H7 (cell line): ENCODE measurements at regions not wholly inside any gene's neighbourhood (a gene's known extent, or its start where the extent isn't known, plus 50 kb on each side); places are given as distances from the start of the nearest gene placed in this dataset.
A peak's percentile ranks its signal among the peaks of the same experiment; 100 is the strongest.
"Not testable (repeated sequence)": the region's sequence is repeated elsewhere in the genome, so short reads cannot be mapped to it uniquely, and the experiment has no call there.

ENCODE experiments used
- DNase-seq: peaks from one replicate; pipeline ENCODE4 v3.0.0; 2012
- H3K27me3 ChIP-seq: 2 replicates; pipeline ENCODE4 v1.6.0; 2011; ENCODE audit warnings: mild to moderate bottlenecking, low read length; ENCODE audit not compliant: control insufficient read depth, insufficient read depth
- H3K36me3 ChIP-seq: replicated peaks from 2 replicates; pipeline ENCODE4 v1.5.1; 2011; ENCODE audit warnings: low read length; ENCODE audit not compliant: control insufficient read depth, insufficient read depth
- H3K4me3 ChIP-seq: 2 replicates; pipeline ENCODE4 v1.5.1; 2011; ENCODE audit warnings: low read depth, mild to moderate bottlenecking, control low read depth, low read length, moderate library complexity; ENCODE audit not compliant: insufficient read depth

GRCh38 chr7:131649003-131649541 lies 92.6 kb upstream of the PODXL start:
- Histone ChIP-seq H3K4me3 (no peak overlapping the region), H3K27me3 (no peaks in the 10 kb centered on the region), H3K36me3 (no peaks in the 10 kb centered on the region)
- peak; percentile 48 for DNase-seq

GRCh38 chr7:131648491-131648890 lies 92.1 kb upstream of the PODXL start:
- Histone ChIP-seq H3K36me3 (no peaks in the 10 kb centered on the region), H3K27me3 (no peaks in the 10 kb centered on the region), H3K4me3 (no peak overlapping the region)
- peak; percentile 42 for DNase-seq

GRCh38 chr7:131646203-131646602 lies 89.8 kb upstream of the PODXL start:
- Histone ChIP-seq H3K36me3 (no peaks in the 10 kb centered on the region), H3K27me3 (no peaks in the 10 kb centered on the region), H3K4me3 (no peak overlapping the region)
- DNase-seq = no peak

GRCh38 chr7:131642429-131642828 lies 86.0 kb upstream of the PODXL start:
- Histone ChIP-seq H3K27me3 (no peaks in the 10 kb centered on the region), H3K4me3 (no peak overlapping the region), H3K36me3 (no peaks in the 10 kb centered on the region)
- peak; percentile 4 for DNase-seq

DNA sequence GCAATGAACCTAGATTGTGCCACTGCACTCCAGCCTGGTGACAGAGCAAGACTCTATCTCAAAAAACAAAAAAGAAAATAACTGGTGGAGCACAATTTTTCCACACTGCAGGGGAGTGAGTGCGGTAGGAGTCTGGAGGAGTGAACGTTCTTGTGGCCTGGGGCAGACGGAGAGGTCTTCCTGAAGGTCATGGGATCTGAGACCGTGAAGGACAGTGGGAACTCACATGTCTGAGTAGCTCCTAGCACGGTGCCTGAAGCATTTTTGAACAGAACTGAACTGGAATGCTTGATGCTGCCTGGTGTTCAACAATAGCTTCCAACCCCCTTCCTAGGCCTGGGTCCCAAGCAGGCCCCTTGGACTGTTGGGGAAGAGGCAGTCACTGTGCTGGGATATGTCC lies 84.3 kb upstream of the PODXL start:
- DNase-seq = no peak
- Histone ChIP-seq H3K27me3 (no peaks in the 10 kb centered on the region), H3K4me3 (no peak overlapping the region), H3K36me3 (no peaks in the 10 kb centered on the region)

DNA sequence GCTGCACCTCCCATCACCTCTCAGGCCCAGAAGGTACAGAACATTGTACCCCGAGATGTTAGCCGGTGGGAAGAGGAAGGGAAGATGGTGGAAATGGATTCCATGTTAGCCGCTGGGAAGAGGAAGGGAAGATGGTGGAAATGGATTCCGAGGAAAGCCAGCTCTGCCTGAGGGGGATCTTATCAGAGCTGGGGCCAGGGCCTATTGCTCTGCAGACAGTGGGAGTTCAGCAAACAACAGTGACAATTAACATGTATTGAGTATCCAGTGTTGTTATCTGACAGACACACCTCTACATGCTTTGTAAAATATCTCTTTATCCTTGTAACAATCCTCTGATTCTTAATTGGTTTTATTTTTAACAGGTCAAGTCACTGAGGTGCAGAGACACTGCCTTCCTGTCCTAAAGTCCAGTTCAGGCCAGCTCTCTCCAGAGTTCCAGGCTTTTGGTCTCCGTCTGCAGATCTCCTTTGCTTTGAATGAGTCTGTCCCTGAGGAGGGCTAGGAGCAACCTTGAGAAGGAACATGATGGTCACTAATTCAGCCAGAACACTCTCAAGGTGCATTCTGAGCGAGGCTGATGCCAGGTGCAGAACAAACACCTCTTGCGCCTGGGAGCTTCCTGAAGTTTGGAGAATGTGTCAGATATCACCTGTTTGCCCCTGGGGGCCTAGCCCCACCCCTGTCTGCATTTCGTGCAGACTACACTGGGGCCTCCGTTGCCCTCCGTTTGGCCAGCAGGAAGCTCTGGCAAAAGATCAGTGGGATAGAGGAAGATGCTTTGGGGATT lies 82.4 kb upstream of the PODXL start:
- Histone ChIP-seq H3K36me3 (no peaks in the 10 kb centered on the region), H3K27me3 (no peaks in the 10 kb centered on the region), H3K4me3 (no peak overlapping the region)
- DNase-seq = peak; percentile 42

DNA sequence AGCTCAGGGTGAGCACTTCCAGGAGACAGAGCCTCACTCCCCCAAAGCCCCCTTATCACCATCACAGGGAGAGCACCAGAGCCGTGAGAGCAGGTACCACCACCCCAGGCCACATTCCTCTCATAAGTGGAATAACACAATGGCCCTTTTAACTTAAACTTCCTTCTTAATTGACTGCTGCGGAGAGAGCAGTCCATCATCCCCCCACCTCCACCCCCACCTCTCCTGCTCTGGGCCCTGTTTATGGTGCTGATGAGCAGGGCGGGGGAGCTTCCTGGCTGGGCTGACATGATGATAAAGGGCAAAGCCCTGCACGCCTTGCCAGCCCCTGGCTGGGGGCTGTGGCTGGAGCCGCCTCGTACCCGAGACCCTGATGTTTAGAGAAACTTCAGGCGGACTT lies 81.4 kb upstream of the PODXL start:
- Histone ChIP-seq H3K27me3 (no peaks in the 10 kb centered on the region), H3K4me3 (no peak overlapping the region), H3K36me3 (no peaks in the 10 kb centered on the region)
- peak; percentile 65 for DNase-seq

GRCh38 chr7:131636092-131636491 lies 79.7 kb upstream of the PODXL start:
- H3K27me3 ChIP-seq = no peaks in the 10 kb centered on the region
- H3K4me3 ChIP-seq = no peak overlapping the region
- no peak for DNase-seq
- no peaks in the 10 kb centered on the region for H3K36me3 ChIP-seq

DNA sequence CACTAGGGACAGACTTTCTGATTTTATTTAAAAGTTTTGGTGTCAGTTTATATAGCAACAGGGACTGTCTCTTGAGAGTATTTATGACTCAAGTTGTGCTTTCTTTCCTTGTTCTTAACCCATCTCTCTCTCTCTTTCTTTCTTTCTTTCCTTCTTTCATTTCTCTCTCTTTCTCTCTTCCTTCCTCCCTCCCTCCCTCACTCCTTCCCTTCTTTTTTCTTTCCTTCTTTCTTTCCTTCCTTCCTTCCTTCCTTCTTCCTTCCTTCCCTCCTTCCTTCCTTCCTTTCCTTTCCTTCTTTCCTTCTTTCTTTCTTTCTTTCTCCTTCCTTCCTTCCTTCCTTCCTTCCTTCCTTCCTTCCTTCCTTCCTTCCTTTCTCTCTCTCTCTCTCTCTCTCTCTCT lies 77.8 kb upstream of the PODXL start:
- H3K27me3 ChIP-seq, H3K4me3 ChIP-seq, H3K36me3 ChIP-seq, DNase-seq: not testable (repeated sequence)

GRCh38 chr7:131633342-131633843 lies 77.0 kb upstream of the PODXL start:
- DNase-seq = no peak
- Histone ChIP-seq H3K4me3 (no peak overlapping the region), H3K36me3 (no peaks in the 10 kb centered on the region), H3K27me3 (no peaks in the 10 kb centered on the region)

DNA sequence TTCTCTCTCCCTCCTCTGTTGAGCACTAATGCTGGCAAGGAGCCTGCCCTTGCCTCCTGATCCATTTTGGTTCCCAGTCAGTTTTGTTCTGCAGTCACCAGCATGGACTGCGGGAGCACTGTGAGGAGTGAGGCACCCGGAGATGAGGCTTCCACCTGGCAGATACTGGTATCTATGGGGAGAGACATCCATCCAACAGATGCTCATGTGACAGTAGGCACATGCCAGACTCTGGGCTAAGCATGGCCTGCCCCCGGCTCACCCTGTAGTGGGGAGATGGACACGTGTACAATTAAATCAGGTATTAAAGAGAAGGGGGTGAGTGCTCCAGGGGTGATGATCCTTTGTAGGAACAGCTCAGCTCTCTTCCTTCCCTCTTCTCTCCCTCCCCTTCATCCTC lies 74.0 kb upstream of the PODXL start:
- Histone ChIP-seq H3K27me3 (no peaks in the 10 kb centered on the region), H3K4me3 (no peak overlapping the region), H3K36me3 (no peaks in the 10 kb centered on the region)
- no peak for DNase-seq

DNA sequence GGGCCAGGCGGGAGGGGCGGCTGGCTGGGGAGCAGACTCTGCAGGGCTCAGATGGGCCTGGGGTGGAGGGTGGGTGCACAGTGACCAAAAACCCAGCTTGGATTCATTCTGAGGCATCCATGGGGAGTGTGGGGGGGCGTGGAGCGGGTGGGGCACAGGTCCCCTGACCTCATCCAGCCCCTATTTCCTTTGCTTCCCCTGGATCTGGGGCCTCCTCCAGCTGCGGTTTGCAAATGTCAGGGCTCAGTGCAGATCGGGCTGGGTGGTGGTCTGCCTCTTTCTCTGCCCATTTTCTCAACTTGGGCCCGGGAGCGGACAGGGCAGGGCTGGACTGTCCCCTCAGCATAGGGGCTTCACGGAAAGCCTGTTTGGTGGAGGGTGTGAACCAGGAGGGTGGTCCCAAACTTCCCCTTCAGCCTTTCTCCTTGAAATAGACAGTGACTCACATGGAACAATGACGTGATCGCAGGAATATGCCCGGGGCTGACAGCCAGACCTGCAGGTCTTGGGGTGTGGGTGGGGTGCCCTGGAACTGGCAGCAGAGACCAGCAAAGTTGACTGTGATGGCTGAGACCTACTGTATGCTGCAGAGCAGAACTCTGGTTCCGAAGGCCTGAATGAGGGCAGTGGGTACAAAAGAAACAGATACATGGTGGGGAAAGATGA lies 72.9 kb upstream of the PODXL start:
- Histone ChIP-seq H3K36me3 (no peaks in the 10 kb centered on the region), H3K4me3 (no peak overlapping the region), H3K27me3 (no peaks in the 10 kb centered on the region)
- DNase-seq = no peak

- Histone ChIP-seq H3K27me3 (no peaks in the 10 kb centered on the region), H3K4me3 (no peak overlapping the region), H3K36me3 (no peaks in the 10 kb centered on the region)
- DNase-seq = no peak
These were observed 72.2 kb upstream of the PODXL start for GRCh38 chr7:131628634-131629033.

DNA sequence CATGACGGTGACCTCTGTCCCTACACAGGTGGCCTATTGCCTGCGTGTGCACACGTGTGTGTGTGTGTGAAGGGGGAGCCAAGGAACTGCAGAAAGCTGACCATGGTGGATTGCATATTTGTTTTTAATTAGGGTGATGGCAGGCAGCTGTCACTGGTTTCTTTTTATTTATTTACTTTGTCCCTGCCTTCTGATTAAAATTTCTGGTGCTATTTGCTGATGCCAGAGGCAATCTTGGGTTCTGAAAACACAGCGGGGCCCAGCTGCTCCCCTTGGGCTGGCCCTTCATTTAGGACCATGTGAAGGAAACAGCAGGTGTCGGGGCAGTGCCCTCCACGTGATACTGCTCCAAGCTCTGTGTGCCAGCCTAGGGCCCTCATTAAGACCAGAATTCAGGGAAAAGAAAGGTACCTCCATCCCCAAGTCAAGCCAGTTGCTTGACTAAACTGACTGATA lies 71.3 kb upstream of the PODXL start:
- Histone ChIP-seq H3K4me3 (no peak overlapping the region), H3K36me3 (no peaks in the 10 kb centered on the region), H3K27me3 (no peaks in the 10 kb centered on the region)
- DNase-seq = no peak

GRCh38 chr7:131626643-131627042 lies 70.2 kb upstream of the PODXL start:
- DNase-seq = no peak
- Histone ChIP-seq H3K36me3 (no peaks in the 10 kb centered on the region), H3K4me3 (no peak overlapping the region), H3K27me3 (no peaks in the 10 kb centered on the region)
